Retina (tissue), 1 donor: ENCODE measurements at regions not wholly inside any gene's neighbourhood (a gene's known extent, or its start where the extent isn't known, plus 50 kb on each side); places are given as distances from the start of the nearest gene placed in this dataset.

Experiments used
- DNase-seq: peaks from one replicate; pipeline ENCODE4 v3.0.0-alpha.2; 2016

GRCh38 chr22:48520207-48520606 is 1307.5 kb downstream of the BRD1 start:
- DNase-seq: no peak

GRCh38 chr22:48517039-48518030 is 1310.3 kb downstream of the BRD1 start:
- peak; percentile 86 for DNase-seq

- DNase-seq: no peak
Measured at GRCh38 chr22:48516571-48516970, 1311.1 kb downstream of the BRD1 start.

GRCh38 chr22:48515571-48516200 is 1312.0 kb downstream of the BRD1 start:
- no peak for DNase-seq

- no peak for DNase-seq
Measured at GRCh38 chr22:48513929-48514328, 1313.7 kb downstream of the BRD1 start.

GRCh38 chr22:48513446-48513845 is 1314.2 kb downstream of the BRD1 start:
- no peak for DNase-seq

GRCh38 chr22:48511781-48512327 is 1315.8 kb downstream of the BRD1 start:
- no peak for DNase-seq

GRCh38 chr22:48511211-48511610 is 1316.5 kb downstream of the BRD1 start:
- DNase-seq: no peak

- no peak for DNase-seq
Measured at GRCh38 chr22:48510599-48510998, 1317.1 kb downstream of the BRD1 start.

- no peak for DNase-seq
Measured at GRCh38 chr22:48507595-48508350, 1319.9 kb downstream of the BRD1 start.

GRCh38 chr22:48507171-48507570 is 1320.5 kb downstream of the BRD1 start:
- DNase-seq: no peak

GRCh38 chr22:48506506-48507145 is 1321.0 kb downstream of the BRD1 start:
- DNase-seq: no peak

GRCh38 chr22:48505891-48506290 is 1321.8 kb downstream of the BRD1 start:
- DNase-seq: no peak

GRCh38 chr22:48504519-48505140 is 1323.0 kb downstream of the BRD1 start:
- no peak for DNase-seq

- no peak for DNase-seq
Measured at GRCh38 chr22:48503876-48504275, 1323.8 kb downstream of the BRD1 start.

- no peak for DNase-seq
Measured at GRCh38 chr22:48503035-48503625, 1324.5 kb downstream of the BRD1 start.

- no peak for DNase-seq
Measured at GRCh38 chr22:48501231-48501750, 1326.4 kb downstream of the BRD1 start.

GRCh38 chr22:48500471-48501230 is 1327.0 kb downstream of the BRD1 start:
- DNase-seq: peak; percentile 50

GRCh38 chr22:48499456-48500425 is 1327.9 kb downstream of the BRD1 start:
- DNase-seq: no peak
